ENCODE measurements at regions not wholly inside any gene's neighbourhood (a gene's known extent, or its start where the extent isn't known, plus 50 kb on each side); places are given as distances from the start of the nearest gene placed in this dataset.

GRCh38 chr10:129382401-129382800, 84.6 kb upstream of the MGMT start:
- no peak for DNase-seq

- no peak for DNase-seq
Observed at GRCh38 chr10:129383651-129384050, 83.4 kb upstream of the MGMT start.

- no peak for DNase-seq
Observed at GRCh38 chr10:129385600-129385999, 81.4 kb upstream of the MGMT start.

GRCh38 chr10:129386415-129387257, 80.4 kb upstream of the MGMT start:
- DNase-seq = no peak

GRCh38 chr10:129387258-129387525, 79.8 kb upstream of the MGMT start:
- no peak for DNase-seq

- DNase-seq = no peak
Observed at GRCh38 chr10:129388435-129388834, 78.6 kb upstream of the MGMT start.

- DNase-seq = no peak
Observed at GRCh38 chr10:129389194-129389593, 77.8 kb upstream of the MGMT start.

GRCh38 chr10:129390147-129390546, 76.9 kb upstream of the MGMT start:
- no peak for DNase-seq

GRCh38 chr10:129390726-129391125, 76.3 kb upstream of the MGMT start:
- DNase-seq = no peak

- no peak for DNase-seq
Observed at GRCh38 chr10:129391464-129391863, 75.6 kb upstream of the MGMT start.

GRCh38 chr10:129392855-129393254, 74.2 kb upstream of the MGMT start:
- DNase-seq = no peak

- no peak for DNase-seq
Observed at GRCh38 chr10:129393812-129394211, 73.2 kb upstream of the MGMT start.

GRCh38 chr10:129394518-129395328, 72.3 kb upstream of the MGMT start:
- no peak for DNase-seq

GRCh38 chr10:129396021-129396722, 70.9 kb upstream of the MGMT start:
- DNase-seq = no peak

- DNase-seq = no peak
Observed at GRCh38 chr10:129397198-129397974, 69.7 kb upstream of the MGMT start.

GRCh38 chr10:129398711-129399141, 68.3 kb upstream of the MGMT start:
- no peak for DNase-seq

GRCh38 chr10:129400426-129400825, 66.6 kb upstream of the MGMT start:
- no peak for DNase-seq

- no peak for DNase-seq
Observed at GRCh38 chr10:129402459-129402858, 64.6 kb upstream of the MGMT start.

GRCh38 chr10:129404091-129404490, 63.0 kb upstream of the MGMT start:
- no peak for DNase-seq

- DNase-seq = no peak
Observed at GRCh38 chr10:129405389-129405788, 61.7 kb upstream of the MGMT start.

GRCh38 chr10:129410688-129411392, 56.2 kb upstream of the MGMT start:
- no peak for DNase-seq
